AG09319 (cell line): ENCODE measurements at regions not wholly inside any gene's neighbourhood (a gene's known extent, or its start where the extent isn't known, plus 50 kb on each side); places are given as distances from the start of the nearest gene placed in this dataset.

Experiments used
- DNase-seq: peaks from one replicate; pipeline ENCODE4 v3.0.0-alpha.2; 2010; ENCODE audit warnings: low read depth; ENCODE audit errors: extremely low read depth
- CTCF ChIP-seq: IDR thresholded peaks from 2 replicates; pipeline ENCODE4 v1.5.1; 2011; ENCODE audit warnings: low read depth, mild to moderate bottlenecking, inconsistent platforms, low read length, moderate library complexity

DNA sequence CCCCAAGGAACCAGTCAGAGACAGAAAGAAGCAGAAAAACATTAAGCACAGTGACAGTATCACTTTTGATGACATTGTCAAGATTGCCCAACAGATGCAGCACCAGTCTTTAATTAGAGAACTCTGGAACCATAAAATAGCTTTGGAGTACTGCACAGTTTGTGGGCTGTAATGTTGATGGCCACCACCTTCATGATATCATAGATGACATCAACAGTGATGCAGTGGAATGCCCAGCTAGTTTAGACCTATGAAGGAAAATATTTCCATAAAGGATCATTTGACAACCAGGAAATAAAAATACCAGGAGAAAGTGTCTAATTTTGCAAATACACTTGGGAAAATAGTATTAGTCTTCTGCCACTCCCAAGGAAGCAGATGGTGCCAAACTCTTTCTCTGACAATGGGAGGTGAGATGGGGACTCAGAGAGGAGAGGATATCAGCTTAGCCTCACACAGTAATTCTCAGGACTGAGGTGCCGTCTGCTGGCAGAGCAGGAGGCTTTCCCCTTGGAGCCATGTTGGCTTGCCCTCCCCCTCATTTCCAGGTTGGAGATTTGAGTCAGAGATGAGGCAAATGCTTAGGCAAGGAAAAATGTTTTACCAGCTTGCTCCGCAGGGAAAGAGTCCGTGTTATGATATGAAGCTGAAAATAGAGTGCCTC lies 107.5 kb upstream of the CELF4 start:
- no peak for TF ChIP-seq CTCF
- DNase-seq: no peak

GRCh38 chr18:37672001-37672400 lies 106.4 kb upstream of the CELF4 start:
- TF ChIP-seq CTCF: no peak
- DNase-seq: no peak

DNA sequence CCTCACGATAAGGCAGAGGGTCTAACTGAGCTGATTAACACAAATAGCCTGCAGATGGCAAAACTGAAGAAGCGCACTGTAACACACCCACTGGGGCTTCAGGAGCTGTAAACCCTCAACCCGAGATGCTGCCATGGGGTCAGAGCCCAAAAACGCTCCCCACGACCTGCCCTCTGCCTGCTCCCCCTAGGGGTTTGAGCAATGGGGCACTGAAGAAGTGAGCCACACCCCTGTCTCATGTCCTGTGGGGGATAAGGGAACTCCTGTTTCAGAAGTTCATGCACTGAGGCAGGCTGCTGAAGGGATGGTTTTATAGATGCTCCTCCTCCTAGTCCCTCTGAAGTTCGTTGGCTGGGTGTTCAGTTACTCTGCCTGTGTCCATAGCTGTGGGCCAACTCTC lies 105.9 kb upstream of the CELF4 start:
- TF ChIP-seq CTCF: no peak
- DNase-seq: no peak

GRCh38 chr18:37671119-37671518 lies 105.5 kb upstream of the CELF4 start:
- DNase-seq: no peak
- no peak for TF ChIP-seq CTCF

DNA sequence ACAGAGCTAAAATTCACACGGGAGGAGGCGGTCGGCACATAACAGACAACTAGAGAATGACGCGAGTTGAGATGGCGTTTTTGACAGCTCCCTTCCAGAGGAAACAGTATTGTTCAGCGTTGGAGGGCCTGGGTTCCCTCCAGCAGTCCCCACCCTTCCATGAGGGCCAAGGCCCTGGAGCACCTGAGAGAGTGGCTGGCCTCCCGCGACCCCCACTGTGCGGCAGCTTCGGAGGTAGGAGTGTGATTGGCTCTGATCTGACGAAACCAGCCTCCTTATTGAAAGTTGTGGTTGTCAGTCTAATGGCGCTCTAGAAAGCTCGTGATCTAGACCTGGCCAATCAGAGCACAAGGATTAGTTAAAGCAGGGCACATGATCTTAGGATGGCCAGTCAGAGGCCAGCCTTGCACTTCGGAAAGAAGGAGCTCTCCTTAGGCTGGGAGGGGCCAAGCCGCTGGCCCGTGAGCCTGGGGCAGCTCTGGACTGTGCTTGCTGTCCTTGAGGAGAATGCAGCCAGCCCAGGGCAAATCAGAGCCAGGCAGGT lies 104.5 kb upstream of the CELF4 start:
- no peak for DNase-seq
- no peak for TF ChIP-seq CTCF

- no peak for TF ChIP-seq CTCF
These were observed 103.6 kb upstream of the CELF4 start for GRCh38 chr18:37668971-37669747.

DNA sequence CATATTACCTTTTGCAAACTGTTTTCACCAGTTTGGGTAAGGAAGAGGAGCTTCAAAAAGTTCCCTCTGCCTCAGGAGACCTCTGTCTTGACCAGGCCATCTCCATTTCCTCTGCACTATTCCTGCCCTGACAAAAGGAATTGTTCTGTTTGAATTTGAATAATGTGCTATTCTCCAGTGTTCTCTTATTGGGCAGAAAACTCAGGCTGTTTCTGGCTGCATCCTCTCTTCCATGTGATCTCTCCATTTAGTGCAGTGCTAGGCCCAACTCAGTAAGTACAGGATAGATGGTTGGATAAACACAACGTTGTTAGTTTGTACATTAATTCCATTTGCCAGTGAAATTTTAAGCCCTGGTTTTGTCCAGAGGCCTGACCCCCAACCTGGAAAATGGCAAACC lies 102.2 kb upstream of the CELF4 start:
- no peak for DNase-seq
- no peak for TF ChIP-seq CTCF

More at GRCh38 chr18:37668971-37669747, 103.6 kb upstream of the CELF4 start:
- no peak for DNase-seq
